ENCODE measurements at regions not wholly inside any gene's neighbourhood (a gene's known extent, or its start where the extent isn't known, plus 50 kb on each side); places are given as distances from the start of the nearest gene placed in this dataset.

DNA sequence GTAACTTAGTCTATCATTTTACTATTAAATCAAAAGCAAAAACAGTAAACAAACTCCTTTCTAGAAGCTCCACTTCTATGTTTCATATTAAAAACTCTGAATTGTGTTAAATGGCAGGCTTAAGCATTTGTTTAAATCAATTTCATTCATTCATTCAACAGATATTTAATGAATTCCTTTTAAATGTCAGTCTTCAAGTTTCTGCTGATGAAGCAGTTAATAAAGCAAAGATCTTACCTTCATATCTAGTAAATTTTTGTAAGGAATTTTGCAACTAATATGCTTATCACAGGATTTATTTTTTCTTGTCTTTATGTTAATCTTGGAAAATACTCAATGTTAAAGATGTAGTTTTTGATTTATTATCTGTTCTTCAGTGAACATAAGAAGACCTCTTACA is 54.1 kb upstream of the RGS18 start:
- TF ChIP-seq, protein P1, sequence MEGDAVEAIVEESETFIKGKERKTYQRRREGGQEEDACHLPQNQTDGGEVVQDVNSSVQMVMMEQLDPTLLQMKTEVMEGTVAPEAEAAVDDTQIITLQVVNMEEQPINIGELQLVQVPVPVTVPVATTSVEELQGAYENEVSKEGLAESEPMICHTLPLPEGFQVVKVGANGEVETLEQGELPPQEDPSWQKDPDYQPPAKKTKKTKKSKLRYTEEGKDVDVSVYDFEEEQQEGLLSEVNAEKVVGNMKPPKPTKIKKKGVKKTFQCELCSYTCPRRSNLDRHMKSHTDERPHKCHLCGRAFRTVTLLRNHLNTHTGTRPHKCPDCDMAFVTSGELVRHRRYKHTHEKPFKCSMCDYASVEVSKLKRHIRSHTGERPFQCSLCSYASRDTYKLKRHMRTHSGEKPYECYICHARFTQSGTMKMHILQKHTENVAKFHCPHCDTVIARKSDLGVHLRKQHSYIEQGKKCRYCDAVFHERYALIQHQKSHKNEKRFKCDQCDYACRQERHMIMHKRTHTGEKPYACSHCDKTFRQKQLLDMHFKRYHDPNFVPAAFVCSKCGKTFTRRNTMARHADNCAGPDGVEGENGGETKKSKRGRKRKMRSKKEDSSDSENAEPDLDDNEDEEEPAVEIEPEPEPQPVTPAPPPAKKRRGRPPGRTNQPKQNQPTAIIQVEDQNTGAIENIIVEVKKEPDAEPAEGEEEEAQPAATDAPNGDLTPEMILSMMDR (IDR thresholded peaks at IDR 0.05 in 2 of 3, conservative IDR thresholded peaks at IDR 0.05 in 1 of 3; ENCODE audit: insufficient read depth in 2 of 3, low read depth in 1 of 3, low read length in 3 of 3), result no peak
- TF ChIP-seq, protein P2, sequence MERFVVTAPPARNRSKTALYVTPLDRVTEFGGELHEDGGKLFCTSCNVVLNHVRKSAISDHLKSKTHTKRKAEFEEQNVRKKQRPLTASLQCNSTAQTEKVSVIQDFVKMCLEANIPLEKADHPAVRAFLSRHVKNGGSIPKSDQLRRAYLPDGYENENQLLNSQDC (CRISPR knock-in tag; IDR thresholded peaks at IDR 0.05), result no peak
- TF ChIP-seq, protein P3, sequence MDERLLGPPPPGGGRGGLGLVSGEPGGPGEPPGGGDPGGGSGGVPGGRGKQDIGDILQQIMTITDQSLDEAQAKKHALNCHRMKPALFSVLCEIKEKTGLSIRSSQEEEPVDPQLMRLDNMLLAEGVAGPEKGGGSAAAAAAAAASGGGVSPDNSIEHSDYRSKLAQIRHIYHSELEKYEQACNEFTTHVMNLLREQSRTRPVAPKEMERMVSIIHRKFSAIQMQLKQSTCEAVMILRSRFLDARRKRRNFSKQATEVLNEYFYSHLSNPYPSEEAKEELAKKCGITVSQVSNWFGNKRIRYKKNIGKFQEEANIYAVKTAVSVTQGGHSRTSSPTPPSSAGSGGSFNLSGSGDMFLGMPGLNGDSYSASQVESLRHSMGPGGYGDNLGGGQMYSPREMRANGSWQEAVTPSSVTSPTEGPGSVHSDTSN (CRISPR knock-in tag; IDR thresholded peaks at IDR 0.05; ENCODE audit: low read depth), result no peak
- TF ChIP-seq, protein P3 (tag; conservative IDR thresholded peaks at IDR 0.05; ENCODE audit: low read depth), result no peak
- TF ChIP-seq PPARD (CRISPR knock-in tag; IDR thresholded peaks at IDR 0.05), result no peak
- no peak for TF ChIP-seq GATA2 (CRISPR knock-in tag; IDR thresholded peaks at IDR 0.05)
- no peak for TF ChIP-seq CBFB (CRISPR knock-in tag; IDR thresholded peaks at IDR 0.05)
- TF ChIP-seq ZNF766 (CRISPR knock-in tag; conservative IDR thresholded peaks at IDR 0.05), result no peak
- no peak for TF ChIP-seq POLR2A (conservative IDR thresholded peaks at IDR 0.05)
- TF ChIP-seq, protein P4, sequence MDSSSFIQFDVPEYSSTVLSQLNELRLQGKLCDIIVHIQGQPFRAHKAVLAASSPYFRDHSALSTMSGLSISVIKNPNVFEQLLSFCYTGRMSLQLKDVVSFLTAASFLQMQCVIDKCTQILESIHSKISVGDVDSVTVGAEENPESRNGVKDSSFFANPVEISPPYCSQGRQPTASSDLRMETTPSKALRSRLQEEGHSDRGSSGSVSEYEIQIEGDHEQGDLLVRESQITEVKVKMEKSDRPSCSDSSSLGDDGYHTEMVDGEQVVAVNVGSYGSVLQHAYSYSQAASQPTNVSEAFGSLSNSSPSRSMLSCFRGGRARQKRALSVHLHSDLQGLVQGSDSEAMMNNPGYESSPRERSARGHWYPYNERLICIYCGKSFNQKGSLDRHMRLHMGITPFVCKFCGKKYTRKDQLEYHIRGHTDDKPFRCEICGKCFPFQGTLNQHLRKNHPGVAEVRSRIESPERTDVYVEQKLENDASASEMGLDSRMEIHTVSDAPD (CRISPR knock-in tag; IDR thresholded peaks at IDR 0.05), result no peak
- TF ChIP-seq, protein P5, sequence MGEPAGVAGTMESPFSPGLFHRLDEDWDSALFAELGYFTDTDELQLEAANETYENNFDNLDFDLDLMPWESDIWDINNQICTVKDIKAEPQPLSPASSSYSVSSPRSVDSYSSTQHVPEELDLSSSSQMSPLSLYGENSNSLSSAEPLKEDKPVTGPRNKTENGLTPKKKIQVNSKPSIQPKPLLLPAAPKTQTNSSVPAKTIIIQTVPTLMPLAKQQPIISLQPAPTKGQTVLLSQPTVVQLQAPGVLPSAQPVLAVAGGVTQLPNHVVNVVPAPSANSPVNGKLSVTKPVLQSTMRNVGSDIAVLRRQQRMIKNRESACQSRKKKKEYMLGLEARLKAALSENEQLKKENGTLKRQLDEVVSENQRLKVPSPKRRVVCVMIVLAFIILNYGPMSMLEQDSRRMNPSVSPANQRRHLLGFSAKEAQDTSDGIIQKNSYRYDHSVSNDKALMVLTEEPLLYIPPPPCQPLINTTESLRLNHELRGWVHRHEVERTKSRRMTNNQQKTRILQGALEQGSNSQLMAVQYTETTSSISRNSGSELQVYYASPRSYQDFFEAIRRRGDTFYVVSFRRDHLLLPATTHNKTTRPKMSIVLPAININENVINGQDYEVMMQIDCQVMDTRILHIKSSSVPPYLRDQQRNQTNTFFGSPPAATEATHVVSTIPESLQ (CRISPR knock-in tag; IDR thresholded peaks at IDR 0.05), result no peak
- no peak for TF ChIP-seq ELF4 (CRISPR knock-in tag; IDR thresholded peaks at IDR 0.05)
- no peak for TF ChIP-seq BHLHE40 (IDR thresholded peaks at IDR 0.05; ENCODE audit: low read length)
- no peak for TF ChIP-seq ZNF175 (CRISPR knock-in tag; IDR thresholded peaks at IDR 0.05; ENCODE audit: low read depth)
- TF ChIP-seq, protein P6, sequence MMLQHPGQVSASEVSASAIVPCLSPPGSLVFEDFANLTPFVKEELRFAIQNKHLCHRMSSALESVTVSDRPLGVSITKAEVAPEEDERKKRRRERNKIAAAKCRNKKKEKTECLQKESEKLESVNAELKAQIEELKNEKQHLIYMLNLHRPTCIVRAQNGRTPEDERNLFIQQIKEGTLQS (IDR thresholded peaks at IDR 0.05), result no peak
- TF ChIP-seq, protein P6 (CRISPR knock-in tag; conservative IDR thresholded peaks at IDR 0.05), result no peak
